ENCODE measurements at regions not wholly inside any gene's neighbourhood (a gene's known extent, or its start where the extent isn't known, plus 50 kb on each side); places are given as distances from the start of the nearest gene placed in this dataset.

- Histone ChIP-seq H3F3A (ENCODE audit: low read length, unreplicated experiment) (no peaks in the 10 kb centered on the region), H3K27me3 (ENCODE audit: low read length) (no peaks in the 10 kb centered on the region), H3K79me2 (ENCODE audit: low read length) (no peaks in the 10 kb centered on the region), H3K9me2 (replicated peaks; ENCODE audit: low read length) (no peaks in the 10 kb centered on the region), H2AFZ (ENCODE audit: low read length) (no peak overlapping the region), H3K9me3 (ENCODE audit: low read length) (no peaks in the 10 kb centered on the region), H3K9ac (ENCODE audit: low read length) (no peak overlapping the region), H3K36me3 (ENCODE audit: low read depth, low read length) (no peaks in the 10 kb centered on the region), H3K27ac (ENCODE audit: low read length) (no peak overlapping the region), H3K4me3 (ENCODE audit: low read length) (no peak overlapping the region), H3K4me2 (ENCODE audit: low read length) (no peak overlapping the region), H3K4me1 (ENCODE audit: insufficient read depth, low read length) (no peaks in the 10 kb centered on the region), H4K20me1 (ENCODE audit: low read length) (no peaks in the 10 kb centered on the region)
- intact Hi-C loops (cut with micrococcal nuclease) = no loop called here
- ATAC-seq (no peak), DNase-seq (no peak)
- TF ChIP-seq EZH2phosphoT487 (IDR thresholded peaks at IDR 0.05; ENCODE audit: borderline replicate concordance, low read length) (no peak), EZH2 (IDR thresholded peaks at IDR 0.05; ENCODE audit: low read length, unreplicated experiment) (no peak)
- TF ChIP-seq, protein P1, sequence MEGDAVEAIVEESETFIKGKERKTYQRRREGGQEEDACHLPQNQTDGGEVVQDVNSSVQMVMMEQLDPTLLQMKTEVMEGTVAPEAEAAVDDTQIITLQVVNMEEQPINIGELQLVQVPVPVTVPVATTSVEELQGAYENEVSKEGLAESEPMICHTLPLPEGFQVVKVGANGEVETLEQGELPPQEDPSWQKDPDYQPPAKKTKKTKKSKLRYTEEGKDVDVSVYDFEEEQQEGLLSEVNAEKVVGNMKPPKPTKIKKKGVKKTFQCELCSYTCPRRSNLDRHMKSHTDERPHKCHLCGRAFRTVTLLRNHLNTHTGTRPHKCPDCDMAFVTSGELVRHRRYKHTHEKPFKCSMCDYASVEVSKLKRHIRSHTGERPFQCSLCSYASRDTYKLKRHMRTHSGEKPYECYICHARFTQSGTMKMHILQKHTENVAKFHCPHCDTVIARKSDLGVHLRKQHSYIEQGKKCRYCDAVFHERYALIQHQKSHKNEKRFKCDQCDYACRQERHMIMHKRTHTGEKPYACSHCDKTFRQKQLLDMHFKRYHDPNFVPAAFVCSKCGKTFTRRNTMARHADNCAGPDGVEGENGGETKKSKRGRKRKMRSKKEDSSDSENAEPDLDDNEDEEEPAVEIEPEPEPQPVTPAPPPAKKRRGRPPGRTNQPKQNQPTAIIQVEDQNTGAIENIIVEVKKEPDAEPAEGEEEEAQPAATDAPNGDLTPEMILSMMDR (conservative IDR thresholded peaks at IDR 0.05; ENCODE audit: low read depth, low read length) = no peak
- ChIA-PET POLR2A (ENCODE audit: unreplicated experiment) (no interaction called here), CTCF (no interaction called here)
- BruUV-seq (replicated peaks) = no TSS peak
Observed at GRCh38 chr17:71878998-71879397, 241.8 kb upstream of the SOX9 start.

DNA sequence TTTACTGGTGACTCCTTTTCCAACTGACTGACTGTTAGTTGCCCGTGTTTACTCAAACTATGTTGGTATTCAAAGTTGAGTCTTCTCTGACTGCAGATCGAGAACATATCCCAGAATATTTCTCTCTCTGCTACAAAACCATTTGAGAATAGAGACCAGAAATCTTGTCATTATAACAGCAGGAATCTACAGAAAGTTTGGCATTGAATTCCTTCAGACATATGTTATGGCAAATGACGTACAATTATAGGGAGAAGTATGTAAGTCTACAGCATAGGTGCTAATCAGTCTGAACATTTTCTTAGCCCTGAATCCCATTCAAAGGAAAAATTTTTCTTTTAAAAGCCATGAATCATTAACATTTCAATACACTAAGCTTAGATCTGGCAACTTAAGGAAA, 239.8 kb upstream of the SOX9 start:
- Histone ChIP-seq H4K20me1 (ENCODE audit: low read length) (no peaks in the 10 kb centered on the region), H3K36me3 (ENCODE audit: low read depth, low read length) (no peaks in the 10 kb centered on the region), H3K27ac (ENCODE audit: low read length) (no peak overlapping the region), H3K4me1 (ENCODE audit: insufficient read depth, low read length) (no peaks in the 10 kb centered on the region), H3K9ac (ENCODE audit: low read length) (no peak overlapping the region), H3K9me3 (ENCODE audit: low read length) (no peaks in the 10 kb centered on the region), H3F3A (ENCODE audit: low read length, unreplicated experiment) (no peaks in the 10 kb centered on the region), H3K79me2 (ENCODE audit: low read length) (no peaks in the 10 kb centered on the region), H3K4me2 (ENCODE audit: low read length) (no peak overlapping the region), H3K4me3 (ENCODE audit: low read length) (no peak overlapping the region), H3K9me2 (replicated peaks; ENCODE audit: low read length) (no peaks in the 10 kb centered on the region), H3K27me3 (ENCODE audit: low read length) (no peaks in the 10 kb centered on the region), H2AFZ (ENCODE audit: low read length) (no peak overlapping the region)
- DNase-seq (no peak), ATAC-seq (no peak)
- intact Hi-C loops (cut with micrococcal nuclease) = no loop called here
- no TSS peak for BruUV-seq (replicated peaks)
- CTCF ChIA-PET = no interaction called here
- TF ChIP-seq EZH2phosphoT487 (IDR thresholded peaks at IDR 0.05; ENCODE audit: borderline replicate concordance, low read length) (no peak), EZH2 (IDR thresholded peaks at IDR 0.05; ENCODE audit: low read length, unreplicated experiment) (no peak)
- TF ChIP-seq, protein P1 (conservative IDR thresholded peaks at IDR 0.05; ENCODE audit: low read depth, low read length) = no peak
- POLR2A ChIA-PET (ENCODE audit: unreplicated experiment) = interaction anchor here (0.6 kb wide), 1 partner anchor 124 kb away, joined by 5 read pairs; no protein-coding TSS in a partner anchor

DNA sequence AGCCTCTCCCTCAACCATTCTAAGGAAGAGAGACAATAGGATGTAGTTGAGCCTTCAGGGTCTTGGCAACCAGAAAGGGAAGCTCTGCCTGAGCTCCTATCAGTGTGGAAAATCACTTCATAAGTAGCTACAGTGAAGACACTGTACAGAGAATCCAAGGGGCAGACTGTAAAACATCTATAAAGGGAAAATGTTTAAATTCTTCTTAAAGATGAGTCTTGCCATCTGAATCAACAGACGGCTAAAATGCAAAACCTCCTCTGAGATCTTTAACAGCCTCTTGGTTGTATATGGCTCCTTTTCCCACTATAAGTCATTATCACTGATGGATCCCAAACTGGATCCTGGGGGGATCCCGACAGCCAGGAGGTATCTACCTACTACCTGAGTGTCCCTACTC, 239.2 kb upstream of the SOX9 start:
- no peaks in the 10 kb centered on the region for H3K9me2 ChIP-seq (replicated peaks; ENCODE audit: low read length)
- CTCF ChIA-PET = no interaction called here
- H3K9me3 ChIP-seq (ENCODE audit: low read length) = no peaks in the 10 kb centered on the region
- POLR2A ChIA-PET (ENCODE audit: unreplicated experiment) = interaction anchor here (0.6 kb wide), 1 partner anchor 124 kb away, joined by 5 read pairs; no protein-coding TSS in a partner anchor
- H3K79me2 ChIP-seq (ENCODE audit: low read length) = no peaks in the 10 kb centered on the region
- no peak overlapping the region for H2AFZ ChIP-seq (ENCODE audit: low read length)
- no peaks in the 10 kb centered on the region for H3F3A ChIP-seq (ENCODE audit: low read length, unreplicated experiment)
- H3K27me3 ChIP-seq (ENCODE audit: low read length) = no peaks in the 10 kb centered on the region
- ATAC-seq (no peak), DNase-seq (no peak)
- H3K36me3 ChIP-seq (ENCODE audit: low read depth, low read length) = no peaks in the 10 kb centered on the region
- no peak overlapping the region for H3K27ac ChIP-seq (ENCODE audit: low read length)
- H3K4me3 ChIP-seq (ENCODE audit: low read length) = no peak overlapping the region
- H3K4me2 ChIP-seq (ENCODE audit: low read length) = no peak overlapping the region
- BruUV-seq (replicated peaks) = no TSS peak
- no peaks in the 10 kb centered on the region for H3K4me1 ChIP-seq (ENCODE audit: insufficient read depth, low read length)
- no peak overlapping the region for H3K9ac ChIP-seq (ENCODE audit: low read length)
- intact Hi-C loops (cut with micrococcal nuclease) = no loop called here
- TF ChIP-seq, protein P1 (conservative IDR thresholded peaks at IDR 0.05; ENCODE audit: low read depth, low read length) = no peak
- TF ChIP-seq EZH2 (IDR thresholded peaks at IDR 0.05; ENCODE audit: low read length, unreplicated experiment) = no peak
- no peak for TF ChIP-seq EZH2phosphoT487 (IDR thresholded peaks at IDR 0.05; ENCODE audit: borderline replicate concordance, low read length)
- H4K20me1 ChIP-seq (ENCODE audit: low read length) = no peaks in the 10 kb centered on the region
